Astrocyte of the spinal cord (primary cell): ENCODE measurements at regions not wholly inside any gene's neighbourhood (a gene's known extent, or its start where the extent isn't known, plus 50 kb on each side); places are given as distances from the start of the nearest gene placed in this dataset.

Experiments used
- DNase-seq: peaks from one replicate; pipeline ENCODE4 v3.0.0; 2011; ENCODE audit warnings: low read depth, low spot score
- H3K4me3 ChIP-seq: 2 replicates; pipeline ENCODE4 v1.5.1; 2011; ENCODE audit warnings: low read depth, mild to moderate bottlenecking, low read length, moderate library complexity
- in situ Hi-C: cut with HindIII; loops from 2 replicates; pipeline ENCODE4 v1.10.0; 2017; ENCODE audit warnings: low sequenced_read_pairs
- TF ChIP-seq, protein P1 (sequence below): IDR thresholded peaks from 2 replicates; pipeline ENCODE4 v1.5.1; 2012; ENCODE audit warnings: low read depth, mild to moderate bottlenecking, low read length, inconsistent platforms

GRCh38 chr14:36022765-36023410 is 153.6 kb downstream of the PTCSC3 start:
- no peak for DNase-seq
- TF ChIP-seq, protein P1, sequence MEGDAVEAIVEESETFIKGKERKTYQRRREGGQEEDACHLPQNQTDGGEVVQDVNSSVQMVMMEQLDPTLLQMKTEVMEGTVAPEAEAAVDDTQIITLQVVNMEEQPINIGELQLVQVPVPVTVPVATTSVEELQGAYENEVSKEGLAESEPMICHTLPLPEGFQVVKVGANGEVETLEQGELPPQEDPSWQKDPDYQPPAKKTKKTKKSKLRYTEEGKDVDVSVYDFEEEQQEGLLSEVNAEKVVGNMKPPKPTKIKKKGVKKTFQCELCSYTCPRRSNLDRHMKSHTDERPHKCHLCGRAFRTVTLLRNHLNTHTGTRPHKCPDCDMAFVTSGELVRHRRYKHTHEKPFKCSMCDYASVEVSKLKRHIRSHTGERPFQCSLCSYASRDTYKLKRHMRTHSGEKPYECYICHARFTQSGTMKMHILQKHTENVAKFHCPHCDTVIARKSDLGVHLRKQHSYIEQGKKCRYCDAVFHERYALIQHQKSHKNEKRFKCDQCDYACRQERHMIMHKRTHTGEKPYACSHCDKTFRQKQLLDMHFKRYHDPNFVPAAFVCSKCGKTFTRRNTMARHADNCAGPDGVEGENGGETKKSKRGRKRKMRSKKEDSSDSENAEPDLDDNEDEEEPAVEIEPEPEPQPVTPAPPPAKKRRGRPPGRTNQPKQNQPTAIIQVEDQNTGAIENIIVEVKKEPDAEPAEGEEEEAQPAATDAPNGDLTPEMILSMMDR: no peak
- in situ Hi-C loops: no loop called here
- no peak overlapping the region for H3K4me3 ChIP-seq

- TF ChIP-seq, protein P1: no peak
- H3K4me3 ChIP-seq: no peak overlapping the region
- in situ Hi-C loops: no loop called here
- DNase-seq: no peak
Measured at GRCh38 chr14:36021591-36022320, 154.8 kb downstream of the PTCSC3 start.

DNA sequence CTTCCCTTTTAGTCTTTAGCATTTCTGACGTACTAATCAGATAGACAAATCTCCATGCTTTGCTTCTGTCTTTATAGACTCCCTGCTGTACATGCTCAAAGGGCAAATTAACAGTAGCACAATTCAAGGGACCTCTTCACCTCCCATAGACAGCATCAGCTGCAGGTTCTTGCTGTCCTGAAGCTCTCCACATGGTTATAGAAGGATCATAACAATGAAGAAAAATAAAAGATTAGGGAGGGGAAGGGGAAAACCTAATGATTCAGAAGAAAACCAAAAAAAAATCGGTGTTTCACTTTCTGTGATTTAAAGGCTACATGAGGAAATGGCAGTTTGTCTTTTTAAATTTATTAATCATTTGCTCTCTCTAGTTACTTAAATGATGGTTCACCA is 155.5 kb downstream of the PTCSC3 start:
- in situ Hi-C loops: no loop called here
- no peak for DNase-seq
- no peak overlapping the region for H3K4me3 ChIP-seq
- TF ChIP-seq, protein P1: no peak

DNA sequence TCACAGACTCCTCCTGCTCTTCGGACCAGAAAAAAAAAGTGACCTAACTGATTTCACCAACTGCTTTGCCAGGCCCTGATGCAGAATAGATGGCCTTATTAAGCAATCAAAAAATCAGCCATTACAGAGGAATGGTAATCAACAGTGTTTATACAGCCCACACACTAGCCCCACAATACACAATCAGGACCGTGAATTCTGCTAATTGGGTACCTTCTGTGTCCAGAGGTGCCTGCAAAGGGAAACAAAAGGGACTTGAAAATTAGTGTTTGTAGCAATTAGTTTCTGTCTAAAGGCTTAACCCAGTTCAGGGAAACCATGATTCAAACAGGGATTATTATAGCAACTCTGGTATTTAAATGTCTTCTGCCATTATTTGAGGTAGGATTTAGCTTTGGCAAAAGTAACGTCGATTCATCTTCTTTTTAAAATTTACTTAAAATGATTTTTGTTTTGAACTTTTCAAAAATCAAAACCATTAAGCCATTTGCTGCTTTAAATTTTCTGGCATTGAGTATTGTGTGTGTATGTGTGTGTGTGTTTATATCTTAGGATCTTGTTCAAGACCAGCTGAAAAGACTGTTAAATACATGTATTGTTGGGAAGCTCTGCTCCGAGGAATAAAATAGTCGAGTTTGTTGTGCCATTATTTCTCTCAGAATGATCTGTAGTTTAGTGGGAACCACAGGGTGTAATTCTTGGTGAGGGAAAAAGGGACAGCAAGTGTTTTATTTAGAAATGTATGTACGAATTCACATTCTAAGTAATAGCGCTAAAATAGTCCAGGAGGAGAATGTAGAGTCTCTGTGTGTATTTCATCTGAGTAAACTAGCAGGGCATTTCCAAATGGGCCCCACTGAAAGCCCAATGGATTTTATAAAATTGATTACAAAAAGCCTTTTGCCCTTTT is 156.1 kb downstream of the PTCSC3 start:
- TF ChIP-seq, protein P1: no peak
- no peak overlapping the region for H3K4me3 ChIP-seq
- in situ Hi-C loops: no loop called here
- no peak for DNase-seq

DNA sequence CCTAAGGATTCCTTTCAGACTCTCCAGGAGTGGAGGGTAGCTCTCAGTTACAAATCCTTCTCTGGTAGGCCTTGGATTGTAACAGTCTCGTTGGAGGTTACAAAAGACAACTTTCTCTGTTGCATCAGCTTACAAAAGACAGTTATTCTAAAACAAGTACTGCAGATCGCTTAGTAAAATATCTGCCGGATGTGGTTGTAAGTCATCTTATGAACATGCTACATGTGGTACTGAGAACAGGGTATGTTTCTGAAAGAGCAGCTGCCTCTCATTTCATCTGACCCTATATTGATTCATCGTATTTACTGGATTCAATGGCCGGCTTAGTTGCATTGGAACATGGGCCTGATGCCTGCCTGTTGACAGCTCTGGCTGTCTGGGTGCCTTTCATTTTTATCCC is 157.4 kb downstream of the PTCSC3 start:
- in situ Hi-C loops: no loop called here
- H3K4me3 ChIP-seq: no peak overlapping the region
- DNase-seq: no peak
- TF ChIP-seq, protein P1: no peak

DNA sequence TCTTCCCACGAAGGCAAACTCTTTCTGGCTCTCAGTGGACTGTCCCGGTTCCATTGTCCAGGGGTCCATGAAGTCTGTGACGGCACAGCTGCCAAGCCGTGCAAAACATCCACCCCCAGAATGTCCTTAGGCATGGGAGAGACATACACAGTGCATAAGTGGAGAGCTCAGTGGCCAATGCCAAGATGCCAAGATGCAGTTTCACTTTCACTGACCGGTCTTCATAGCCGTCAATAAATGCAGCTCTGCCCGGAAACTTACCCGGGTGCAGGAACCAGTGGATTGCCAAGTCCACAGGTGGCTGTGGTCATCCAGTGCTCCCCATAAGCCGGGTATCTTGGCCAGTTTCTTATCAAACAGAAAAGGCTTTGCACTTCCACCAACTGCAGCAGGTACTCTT is 162.3 kb downstream of the PTCSC3 start:
- in situ Hi-C loops: no loop called here
- TF ChIP-seq, protein P1: no peak
- no peak overlapping the region for H3K4me3 ChIP-seq
- no peak for DNase-seq
